GM19351 (cell line): ENCODE measurements at regions not wholly inside any gene's neighbourhood (a gene's known extent, or its start where the extent isn't known, plus 50 kb on each side); places are given as distances from the start of the nearest gene placed in this dataset.
"Not testable (repeated sequence)": the region's sequence is repeated elsewhere in the genome, so short reads cannot be mapped to it uniquely, and the experiment has no call there.

Experiments used
- ATAC-seq: cut with Tn5 transposase; IDR thresholded peaks from one replicate; pipeline ENCODE4 v1.9.1; 2021; ENCODE audit warnings: mild to moderate bottlenecking, moderate library complexity; ENCODE audit not compliant: unreplicated experiment

DNA sequence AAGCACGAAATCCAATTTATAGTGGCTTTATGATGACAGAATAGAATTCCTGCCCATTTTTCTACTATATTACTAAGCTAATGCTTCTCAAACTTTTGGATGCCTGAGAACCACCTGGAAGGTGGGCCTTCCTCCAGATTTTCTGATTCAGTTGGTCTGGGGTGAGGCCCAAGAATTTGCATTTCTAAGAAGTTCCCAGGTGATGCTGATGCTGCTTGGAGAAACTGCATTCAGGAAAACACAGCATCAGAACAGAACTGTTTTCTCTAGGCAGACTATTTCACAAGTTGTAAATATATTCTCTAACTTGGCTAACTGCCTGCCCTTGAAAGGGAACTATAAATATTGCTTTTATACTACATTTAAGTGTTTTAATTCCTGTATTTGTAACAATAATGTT lies 644.9 kb upstream of the DPPA4 start:
- ATAC-seq: no peak

DNA sequence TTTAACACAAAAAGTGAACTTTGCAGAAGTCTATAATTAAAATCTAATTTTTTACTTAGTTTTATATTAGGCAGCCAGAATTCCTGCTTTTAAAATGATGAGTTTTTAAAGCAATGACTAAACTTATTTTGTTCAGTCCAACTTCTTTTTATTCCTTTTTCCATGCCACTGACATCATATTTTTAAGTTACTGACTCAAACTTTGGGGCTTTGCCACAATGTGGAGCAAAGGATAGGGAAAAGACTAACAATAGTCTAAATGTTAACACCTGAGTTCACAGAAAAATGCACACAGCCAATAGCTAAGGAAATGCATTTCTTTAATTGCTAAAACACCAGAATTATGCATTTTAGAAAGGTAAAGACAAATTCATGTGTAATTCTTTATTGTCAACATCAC lies 647.6 kb upstream of the DPPA4 start:
- ATAC-seq: no peak

DNA sequence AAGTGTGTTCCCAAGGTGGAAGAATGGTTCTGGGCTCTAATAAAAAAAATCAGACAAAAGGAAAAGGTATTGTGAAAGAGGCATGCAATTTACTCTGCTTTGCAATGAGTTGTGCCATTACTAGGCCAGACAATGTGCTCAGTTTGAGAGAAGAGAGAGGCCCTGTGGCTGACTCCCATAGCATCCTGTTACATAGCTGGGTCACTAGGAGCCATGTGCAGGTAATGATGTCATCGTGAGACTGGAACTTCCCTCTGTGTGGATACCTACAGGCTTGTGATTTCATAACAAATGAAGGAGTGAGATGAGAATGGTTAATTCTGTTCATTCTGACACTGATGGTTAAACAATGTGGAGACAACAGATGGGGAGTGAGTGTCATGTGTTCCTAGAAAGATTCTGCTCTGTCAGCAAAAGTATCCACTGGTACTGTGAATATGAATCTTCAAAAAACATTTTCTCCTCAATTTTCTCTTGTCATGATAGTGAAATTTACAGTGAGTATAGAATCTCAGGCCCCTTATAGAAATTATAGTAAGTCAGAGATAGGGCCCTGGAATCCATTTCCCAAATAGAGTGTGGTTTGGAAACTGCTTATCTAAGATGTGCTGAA lies 648.7 kb upstream of the DPPA4 start:
- ATAC-seq: no peak

DNA sequence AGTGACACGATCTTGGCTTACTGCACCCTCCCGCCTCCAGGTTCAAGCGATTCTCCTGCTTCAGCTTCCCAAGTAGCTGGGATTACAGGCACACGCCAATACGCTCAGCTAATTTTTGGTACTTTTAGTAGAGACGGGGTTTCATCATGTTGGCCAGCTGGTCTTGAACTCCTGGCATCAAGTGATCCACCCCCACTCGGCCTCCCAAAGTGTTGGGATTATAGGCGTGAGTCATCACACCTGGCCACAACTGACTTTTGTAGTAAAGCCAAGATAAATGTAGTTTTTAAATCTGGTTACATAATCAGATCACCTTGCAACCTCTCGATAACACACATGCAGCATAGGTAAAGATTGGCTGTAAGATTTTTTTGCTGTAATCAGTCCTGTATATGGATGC lies 657.5 kb upstream of the DPPA4 start:
- no peak for ATAC-seq

DNA sequence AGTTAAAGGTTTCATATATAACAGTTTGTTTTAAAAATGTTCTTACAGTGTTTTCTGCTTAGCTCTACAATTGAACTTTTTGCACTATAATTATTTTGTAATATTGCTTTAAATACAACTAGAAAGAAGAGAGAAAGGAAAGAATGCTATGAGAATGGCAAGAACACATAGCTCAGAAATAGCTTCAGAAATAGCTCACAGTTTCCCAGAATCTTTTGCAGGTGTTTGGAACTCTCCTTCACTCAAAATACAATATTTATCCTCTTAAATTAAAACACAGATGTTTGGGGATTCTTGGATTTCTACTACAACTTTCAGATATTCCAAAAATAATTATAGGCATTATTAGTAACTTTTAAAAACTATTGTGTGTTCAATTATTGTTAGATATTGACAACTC lies 658.0 kb upstream of the DPPA4 start:
- no peak for ATAC-seq

DNA sequence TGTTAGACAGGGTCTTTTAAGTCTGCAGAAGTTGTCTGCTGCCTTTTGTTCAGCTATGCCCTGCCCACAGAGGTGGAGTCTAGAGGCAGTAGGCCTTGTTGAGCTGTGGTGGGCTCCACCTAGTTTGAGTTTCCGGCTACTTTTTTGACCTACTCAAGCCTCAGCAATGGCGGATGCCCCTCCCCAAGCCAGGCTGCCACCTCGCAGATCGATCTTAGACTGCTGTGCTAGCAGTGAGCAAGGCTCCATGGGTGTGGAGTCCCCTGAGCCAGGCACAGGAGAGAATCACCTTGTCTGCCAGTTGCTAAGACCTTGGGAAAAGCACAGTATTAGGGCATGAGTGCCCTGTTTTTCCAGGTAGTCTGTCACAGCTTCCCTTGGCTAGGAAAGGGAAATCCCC lies 664.6 kb upstream of the DPPA4 start:
- ATAC-seq: not testable (repeated sequence)

DNA sequence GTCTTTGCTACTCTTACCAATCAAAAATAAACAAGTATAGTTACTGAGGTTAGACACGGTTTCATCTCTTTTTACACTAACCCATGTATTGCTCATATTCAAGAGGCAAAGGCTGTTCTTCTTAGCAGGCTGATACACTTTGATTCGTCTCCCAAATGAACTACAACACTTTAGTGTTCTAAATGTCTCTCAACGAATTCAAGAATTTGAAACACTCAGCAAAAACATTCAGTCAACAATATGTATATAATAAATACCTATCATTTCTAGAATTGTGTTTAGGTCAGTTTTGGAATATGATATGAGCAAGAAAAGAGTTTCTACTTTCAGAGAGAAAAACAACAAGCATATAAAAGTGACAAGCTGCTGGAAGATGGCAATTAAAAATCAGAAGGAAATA lies 669.6 kb upstream of the DPPA4 start:
- ATAC-seq: no peak

DNA sequence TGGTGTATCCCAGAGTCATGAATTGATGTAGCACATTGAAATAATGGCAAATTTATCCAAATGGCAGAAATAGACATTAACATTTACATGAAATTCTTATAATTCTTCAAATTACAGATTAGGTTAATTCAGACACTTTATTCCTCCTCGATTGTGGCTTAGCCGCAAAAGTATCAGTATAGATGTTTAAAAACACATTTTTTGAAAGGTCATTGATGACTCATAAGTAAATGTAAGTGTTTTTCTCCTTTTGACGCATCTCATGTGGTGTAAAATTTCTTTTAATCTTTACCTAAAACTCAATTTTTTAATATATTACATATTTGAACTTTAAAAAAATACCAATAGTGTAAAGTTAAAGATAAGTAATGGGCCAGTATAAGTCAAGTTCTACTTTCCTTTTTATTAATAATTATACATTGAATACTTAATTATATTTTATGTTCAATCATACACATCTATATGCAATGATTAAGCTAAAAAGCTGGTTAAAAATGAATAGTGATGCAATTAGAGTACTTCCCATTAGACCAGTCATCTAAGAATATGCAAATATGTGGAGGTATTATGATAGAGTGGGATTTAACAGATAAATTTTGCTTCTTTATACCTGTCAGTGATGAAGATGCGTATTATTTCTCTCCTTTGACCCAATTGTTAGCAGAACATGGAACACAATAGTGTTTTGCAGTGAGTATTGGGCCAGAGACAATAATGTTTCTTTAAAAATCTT lies 678.1 kb upstream of the DPPA4 start:
- ATAC-seq: no peak

DNA sequence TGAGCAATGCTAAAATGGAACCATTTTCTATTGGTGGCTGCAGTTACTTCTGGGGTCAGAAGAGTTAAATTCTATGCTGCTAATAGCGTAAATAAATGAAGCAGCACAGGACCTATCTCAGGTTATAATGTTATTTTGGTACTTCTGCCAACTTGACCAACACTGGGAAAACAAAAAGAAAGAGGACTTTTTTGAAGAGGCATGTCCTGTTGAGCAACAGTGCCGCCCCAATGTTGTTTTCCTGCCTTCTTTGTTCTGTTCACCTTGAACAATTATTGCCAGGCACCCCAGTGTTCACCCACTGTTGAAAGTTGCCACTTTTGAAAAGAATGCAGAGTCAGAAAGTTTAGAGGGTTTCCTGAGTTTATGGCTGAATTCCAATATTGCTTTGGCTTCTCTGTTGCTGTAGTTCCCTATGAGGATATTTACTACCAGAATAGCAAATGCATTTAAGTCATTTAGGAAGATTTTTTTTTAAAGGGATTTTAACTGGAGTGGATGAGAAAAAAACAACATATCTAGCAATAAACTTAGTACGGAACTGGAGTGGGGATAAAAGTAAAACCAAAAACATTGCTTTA lies 679.0 kb upstream of the DPPA4 start:
- ATAC-seq: no peak

DNA sequence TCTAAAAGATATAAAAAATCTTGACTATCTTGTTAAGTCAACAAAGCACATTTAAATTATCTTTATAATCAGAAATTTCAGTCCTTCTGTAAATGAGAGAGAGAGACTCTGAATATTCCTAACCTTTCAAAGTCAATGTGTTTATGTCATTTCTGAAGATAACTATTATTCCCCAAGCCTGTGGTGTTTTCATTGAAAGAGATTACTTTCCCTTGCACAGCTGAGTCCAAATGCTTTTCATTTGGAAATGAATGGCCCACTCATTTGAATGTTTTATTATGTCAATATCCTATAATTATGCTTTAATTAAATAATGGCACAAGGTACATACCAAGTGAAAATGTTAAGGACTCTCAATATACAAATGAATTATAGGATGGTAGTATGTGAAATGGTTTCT lies 680.0 kb upstream of the DPPA4 start:
- ATAC-seq: no peak

DNA sequence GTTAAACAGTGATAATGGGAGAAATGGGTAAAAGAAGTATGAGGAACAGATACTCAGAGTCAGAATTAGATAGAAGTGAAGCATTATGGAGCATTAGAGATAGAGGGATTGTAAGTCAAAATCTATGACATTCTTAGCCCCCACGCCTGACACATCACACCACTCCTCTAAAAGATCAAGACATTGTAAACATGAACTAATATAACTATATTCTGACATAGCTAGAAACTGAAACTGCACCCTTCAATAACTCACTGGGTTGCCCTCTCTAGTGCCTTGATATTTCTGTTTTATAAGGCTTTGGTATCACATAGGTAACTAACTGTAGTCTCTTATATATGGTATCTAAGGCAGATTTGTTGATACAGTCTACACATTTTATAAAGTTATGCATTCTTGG lies 684.3 kb upstream of the DPPA4 start:
- no peak for ATAC-seq

DNA sequence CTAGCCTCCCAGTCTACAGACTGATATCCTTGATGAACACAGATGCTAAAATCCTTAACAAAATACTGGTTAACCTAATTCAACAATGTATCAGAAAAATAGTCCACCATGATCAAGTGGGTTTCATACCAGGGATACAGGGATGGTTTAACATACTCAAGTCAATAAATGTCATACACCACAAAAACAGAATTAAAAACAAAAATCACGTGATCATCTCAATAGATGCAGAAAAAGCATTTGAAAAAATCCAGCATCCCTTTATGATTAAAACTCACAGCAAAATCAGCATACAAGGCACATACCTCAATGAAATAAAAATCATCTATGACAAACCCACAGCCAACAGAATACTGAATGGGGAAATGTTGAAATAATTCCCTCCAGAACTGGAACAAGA lies 685.7 kb upstream of the DPPA4 start:
- not testable (repeated sequence) for ATAC-seq

DNA sequence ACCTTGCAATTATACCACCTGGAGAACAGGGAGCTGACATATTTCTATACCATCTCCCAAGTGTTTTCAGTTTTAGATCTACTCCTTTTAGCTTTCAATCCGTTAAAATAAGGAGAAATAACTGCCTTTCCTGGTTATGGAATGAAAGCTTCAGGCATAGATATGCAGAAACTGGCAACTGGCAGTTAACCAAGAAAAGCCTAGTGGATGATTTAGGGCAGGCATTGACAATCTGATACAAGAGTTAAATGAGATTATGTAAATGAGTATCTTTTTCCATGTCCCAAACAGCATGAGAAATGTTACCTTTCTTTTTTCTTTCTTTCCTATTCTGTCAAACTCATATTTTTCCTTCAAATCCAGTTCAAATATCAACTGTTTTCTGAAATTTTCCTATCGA lies 689.1 kb upstream of the DPPA4 start:
- no peak for ATAC-seq

DNA sequence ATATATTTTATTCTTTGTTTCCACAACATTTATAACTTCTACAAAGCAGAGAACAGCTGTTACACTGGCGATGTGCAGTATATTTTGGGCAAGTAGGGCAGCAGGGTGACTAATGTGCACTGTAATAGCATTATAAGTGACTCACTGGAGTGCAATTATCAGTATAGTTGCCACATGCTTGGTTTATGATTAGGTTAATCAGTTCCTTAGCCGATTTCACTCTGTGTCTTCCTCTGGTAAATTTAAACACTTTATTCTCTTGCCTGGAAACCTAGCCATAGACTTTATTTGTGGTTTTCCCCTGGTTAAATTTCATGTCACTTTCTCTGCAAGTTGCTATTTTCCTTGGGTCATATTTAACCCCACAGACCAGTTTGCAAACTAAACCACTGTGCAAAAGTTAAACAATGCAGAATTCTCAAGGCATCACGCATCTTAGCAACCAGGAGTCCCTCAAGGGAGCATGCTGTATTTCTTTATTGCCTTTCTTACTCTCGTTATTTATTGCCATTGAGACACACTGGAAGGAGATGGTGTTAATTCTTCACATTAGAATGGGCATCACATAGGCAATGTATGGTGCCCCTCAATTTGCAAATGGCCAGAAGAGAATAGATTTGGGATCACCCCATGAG lies 690.2 kb upstream of the DPPA4 start:
- no peak for ATAC-seq

DNA sequence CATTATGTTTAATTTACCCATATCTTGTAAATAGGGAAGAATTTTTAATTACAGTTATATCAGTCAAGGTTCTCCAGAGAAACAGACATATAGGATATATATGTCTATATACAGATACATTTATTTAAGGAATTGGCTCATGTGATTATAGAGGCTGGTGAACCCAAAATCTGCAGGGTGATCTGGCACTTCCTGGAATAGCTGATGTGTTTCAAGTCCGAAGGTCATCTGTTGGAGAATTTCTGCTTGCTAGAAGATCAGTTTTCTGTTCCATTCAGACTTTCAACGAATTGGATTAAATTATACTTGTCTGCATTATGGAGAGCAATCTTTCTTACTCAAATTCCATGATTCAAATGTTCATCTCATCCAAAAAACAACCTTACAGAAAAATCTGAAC lies 694.6 kb upstream of the DPPA4 start:
- ATAC-seq: no peak

DNA sequence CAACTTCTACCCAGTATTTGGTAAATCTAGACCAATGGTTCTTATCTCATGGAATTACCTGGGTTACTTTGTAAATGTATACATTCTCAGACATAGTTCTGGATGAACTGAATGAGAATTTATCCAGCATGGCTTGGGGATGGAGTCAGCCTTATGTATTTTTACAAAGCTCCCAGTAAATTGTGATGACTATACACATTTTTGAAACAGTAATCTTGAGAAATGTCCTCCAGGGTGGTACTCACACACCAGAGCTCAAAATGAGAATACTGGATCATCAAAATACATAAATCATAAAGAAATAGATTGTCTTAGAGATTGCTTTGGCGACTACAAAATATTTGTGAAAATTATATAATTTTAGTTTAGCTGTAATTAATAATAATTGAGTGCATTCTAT lies 722.1 kb upstream of the DPPA4 start:
- ATAC-seq: no peak

DNA sequence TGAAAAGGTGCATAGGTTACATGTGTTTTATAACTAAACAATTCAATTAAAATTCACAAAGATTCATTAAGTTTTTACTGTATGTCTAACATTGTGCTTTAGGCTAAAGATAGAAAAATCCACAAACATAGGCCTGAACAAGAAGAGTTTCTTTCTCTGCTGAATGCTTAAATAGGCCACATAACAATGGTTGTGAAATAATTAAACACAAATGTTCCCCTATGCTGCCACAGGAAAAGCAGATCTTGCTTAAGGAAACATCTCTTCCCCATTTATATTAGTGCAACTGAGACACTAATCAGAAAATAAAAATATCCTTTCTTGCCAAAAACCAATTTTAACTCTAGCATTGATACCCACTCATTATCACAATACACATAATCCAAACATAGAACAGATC lies 725.4 kb upstream of the DPPA4 start:
- no peak for ATAC-seq

DNA sequence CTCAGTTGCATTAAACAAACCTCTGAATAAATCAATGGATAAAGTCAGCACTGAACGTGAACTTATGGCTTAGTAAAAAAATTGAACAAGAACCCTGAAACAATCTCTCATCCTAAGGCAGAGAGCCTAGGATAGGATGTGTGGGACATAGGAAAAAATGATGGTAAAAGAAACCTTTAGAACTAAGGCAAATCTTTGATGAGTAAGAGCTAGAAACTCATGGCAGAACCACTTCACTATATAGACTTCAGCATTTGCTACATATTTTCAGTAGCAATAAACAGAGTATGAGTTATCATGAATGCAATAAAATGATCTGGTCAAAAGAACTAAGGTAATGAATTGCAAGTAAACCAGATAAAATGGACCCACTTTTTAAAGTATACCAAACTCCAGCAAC lies 725.8 kb upstream of the DPPA4 start:
- no peak for ATAC-seq

DNA sequence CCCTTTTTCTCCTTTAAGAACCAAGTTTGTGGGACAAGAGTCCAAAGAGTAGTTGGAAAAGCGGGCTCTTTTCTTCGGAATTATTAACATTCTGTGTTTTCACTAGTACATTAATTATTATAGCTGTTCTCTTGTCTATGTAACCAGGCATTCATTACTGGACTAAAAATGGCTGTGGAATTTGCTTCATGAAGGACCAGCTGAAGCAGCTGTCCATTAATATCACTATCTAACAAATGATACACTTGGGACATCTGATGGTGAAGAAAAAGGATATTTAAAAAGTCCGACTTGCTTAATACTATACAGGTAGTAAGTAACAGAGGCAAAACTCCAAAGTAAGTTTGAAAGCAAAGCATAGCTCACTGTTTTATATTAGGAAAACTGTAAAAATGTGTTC lies 728.9 kb upstream of the DPPA4 start:
- no peak for ATAC-seq

DNA sequence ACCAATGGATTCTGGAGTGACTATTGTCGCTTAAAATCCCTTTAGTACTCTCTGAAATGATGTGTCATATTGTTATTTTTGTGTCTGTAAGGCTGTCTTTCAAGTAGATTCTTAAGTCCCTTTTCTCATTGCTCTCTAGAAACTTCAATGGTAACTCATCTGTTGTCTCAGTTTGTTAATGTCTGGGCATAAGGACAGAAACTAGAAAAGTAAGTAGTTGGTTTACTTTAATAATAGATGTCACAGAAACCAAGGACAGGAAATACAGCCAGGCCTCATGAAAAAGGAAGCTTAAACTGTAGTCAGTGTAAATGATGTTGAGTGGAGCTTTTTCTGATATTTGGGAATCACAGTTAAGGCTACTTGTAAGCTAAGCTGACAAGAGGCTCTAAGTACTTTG lies 730.2 kb upstream of the DPPA4 start:
- ATAC-seq: no peak

DNA sequence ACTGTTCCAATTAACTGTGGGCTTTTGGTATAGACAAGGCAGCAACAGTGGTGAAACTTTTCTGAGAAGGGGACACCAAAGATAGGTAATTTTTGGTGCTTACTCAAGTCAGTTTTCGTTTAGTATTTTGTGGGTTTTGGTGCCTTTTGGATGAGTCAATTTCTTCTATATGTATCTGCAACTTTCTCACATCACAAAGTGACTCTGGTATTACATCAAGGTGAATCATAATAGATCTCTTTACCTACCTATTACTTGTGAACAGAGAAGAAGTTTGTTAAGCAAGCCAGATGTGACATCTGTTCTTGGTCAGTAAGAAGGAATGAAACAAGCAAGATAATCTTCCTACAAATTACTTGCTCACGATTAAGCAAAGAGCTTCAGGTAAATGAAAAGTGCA lies 732.4 kb upstream of the DPPA4 start:
- ATAC-seq: no peak
